Mucosa of stomach (tissue), 1 donor: ENCODE measurements at regions not wholly inside any gene's neighbourhood (a gene's known extent, or its start where the extent isn't known, plus 50 kb on each side); places are given as distances from the start of the nearest gene placed in this dataset.

Experiments used
- H3K27me3 ChIP-seq: one replicate; pipeline ENCODE4 v1.7.0; 2013; ENCODE audit warnings: mild to moderate bottlenecking, low read length; ENCODE audit not compliant: control insufficient read depth, insufficient read depth
- H3K36me3 ChIP-seq: one replicate; pipeline ENCODE4 v1.7.0; 2013; ENCODE audit warnings: low read length; ENCODE audit not compliant: control insufficient read depth, insufficient read depth
- H3K4me1 ChIP-seq: one replicate; pipeline ENCODE4 v1.7.0; 2013; ENCODE audit warnings: mild to moderate bottlenecking, low read length; ENCODE audit not compliant: control insufficient read depth, insufficient read depth
- H3K4me3 ChIP-seq: one replicate; pipeline ENCODE4 v1.7.0; 2013; ENCODE audit warnings: low read length
- H3K9ac ChIP-seq: one replicate; pipeline ENCODE4 v1.7.0; 2013; ENCODE audit warnings: mild to moderate bottlenecking, low read length, moderate library complexity
- H3K9me3 ChIP-seq: one replicate; pipeline ENCODE4 v1.7.0; 2013; ENCODE audit warnings: mild to moderate bottlenecking, low read length, moderate library complexity; ENCODE audit not compliant: control insufficient read depth
- donor health status: Pancreatic carcinoma.

DNA sequence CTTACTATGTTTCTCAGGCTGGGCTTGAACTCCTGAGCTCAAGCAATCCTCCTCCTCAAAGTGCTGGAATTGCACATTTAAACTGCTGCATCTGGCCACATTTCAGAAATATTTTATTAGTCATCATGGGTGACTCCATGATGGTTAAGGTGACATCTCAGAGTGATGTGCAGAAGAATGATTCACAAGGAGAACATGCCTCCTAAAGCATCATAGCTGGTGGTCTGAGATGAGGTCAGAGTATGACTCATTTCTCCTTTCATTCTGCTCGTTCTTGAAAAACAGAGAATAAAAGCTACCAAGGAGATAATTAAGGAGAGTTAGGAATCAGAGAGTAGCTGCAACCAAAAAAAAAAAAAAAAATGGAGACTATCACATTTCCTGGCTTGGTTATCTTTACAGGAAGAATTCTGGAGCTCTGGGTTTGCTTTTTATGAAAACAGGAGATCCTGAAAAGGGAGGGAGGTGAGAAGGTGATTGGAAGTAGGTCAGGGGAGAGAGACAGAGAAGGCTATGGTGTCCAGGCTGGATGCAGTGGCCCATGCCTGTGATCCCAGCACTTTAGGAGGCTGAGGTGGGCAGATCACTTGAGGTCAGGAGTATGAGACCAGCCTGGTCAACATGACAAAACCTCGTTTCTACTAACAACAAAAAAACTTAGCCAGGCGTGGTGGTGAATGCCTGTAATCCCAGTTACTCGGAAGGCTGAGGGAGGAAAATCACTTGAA is 1011.6 kb downstream of the NLGN4Y start:
- no peaks in the 10 kb centered on the region for H3K9me3 ChIP-seq
- no peaks in the 10 kb centered on the region for H3K4me1 ChIP-seq
- no peaks in the 10 kb centered on the region for H3K36me3 ChIP-seq

DNA sequence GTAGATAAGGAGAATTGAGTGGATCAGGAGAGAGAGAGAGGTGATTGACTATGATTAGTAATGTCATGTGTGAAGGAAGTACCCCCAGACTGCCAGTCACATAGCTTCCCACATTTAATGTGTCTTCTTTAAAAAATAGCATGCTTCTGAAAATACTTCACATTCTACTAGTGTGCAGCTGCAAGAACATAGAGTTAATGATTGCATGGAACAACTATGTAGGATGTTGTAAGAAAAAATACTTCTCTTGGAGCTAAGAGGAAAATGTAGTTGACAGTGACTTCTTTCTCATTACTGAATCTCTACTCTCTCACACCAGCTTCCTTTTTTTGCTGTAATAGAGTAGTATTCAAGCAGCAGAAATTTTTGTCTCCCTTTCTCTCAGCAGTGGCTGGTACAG is 1016.2 kb downstream of the NLGN4Y start:
- Histone ChIP-seq H3K4me1 (no peaks in the 10 kb centered on the region), H3K36me3 (no peaks in the 10 kb centered on the region), H3K9me3 (no peaks in the 10 kb centered on the region), H3K27me3 (no peaks in the 10 kb centered on the region), H3K4me3 (no peak overlapping the region), H3K9ac (no peak overlapping the region)

More for the DNA sequence above, 1011.6 kb downstream of the NLGN4Y start:
- no peak overlapping the region for H3K4me3 ChIP-seq
- no peaks in the 10 kb centered on the region for H3K27me3 ChIP-seq
- no peak overlapping the region for H3K9ac ChIP-seq

- no peaks in the 10 kb centered on the region for H3K36me3 ChIP-seq
- H3K4me1 ChIP-seq: no peaks in the 10 kb centered on the region
- H3K9ac ChIP-seq: no peak overlapping the region
- no peak overlapping the region for H3K4me3 ChIP-seq
- H3K27me3 ChIP-seq: no peaks in the 10 kb centered on the region
- no peaks in the 10 kb centered on the region for H3K9me3 ChIP-seq
Measured at GRCh38 chrY:15546177-15546754, 1021.9 kb downstream of the NLGN4Y start.

- Histone ChIP-seq H3K36me3 (no peaks in the 10 kb centered on the region), H3K9me3 (no peaks in the 10 kb centered on the region), H3K27me3 (no peaks in the 10 kb centered on the region), H3K4me1 (no peaks in the 10 kb centered on the region), H3K4me3 (no peak overlapping the region), H3K9ac (no peak overlapping the region)
Measured at GRCh38 chrY:15552074-15552473, 1027.7 kb downstream of the NLGN4Y start.

- no peaks in the 10 kb centered on the region for H3K9me3 ChIP-seq
- no peaks in the 10 kb centered on the region for H3K36me3 ChIP-seq
- no peak overlapping the region for H3K9ac ChIP-seq
- no peaks in the 10 kb centered on the region for H3K27me3 ChIP-seq
- no peak overlapping the region for H3K4me3 ChIP-seq
- no peaks in the 10 kb centered on the region for H3K4me1 ChIP-seq
Measured at GRCh38 chrY:15554991-15555390, 1030.7 kb downstream of the NLGN4Y start.

DNA sequence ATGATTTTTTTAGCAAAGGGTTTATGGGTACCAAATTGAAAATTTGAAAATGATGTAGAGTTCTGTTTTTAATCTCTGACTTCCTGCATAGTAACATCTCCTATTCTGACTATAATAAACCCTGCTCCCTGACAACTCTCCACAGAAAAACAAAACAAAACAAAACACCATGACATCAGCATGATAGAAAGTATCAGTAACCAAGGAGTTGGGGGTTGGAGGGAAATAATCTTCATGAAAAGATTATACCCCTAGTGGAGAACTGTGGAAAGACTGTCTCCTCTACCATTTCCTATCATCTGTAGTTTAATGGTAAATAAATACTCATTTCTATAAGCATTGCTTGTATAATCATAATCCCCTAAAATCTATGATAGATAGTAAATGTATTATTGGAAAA is 1034.8 kb downstream of the NLGN4Y start:
- Histone ChIP-seq H3K9ac (no peak overlapping the region), H3K27me3 (no peaks in the 10 kb centered on the region), H3K9me3 (no peaks in the 10 kb centered on the region), H3K4me3 (no peak overlapping the region), H3K36me3 (no peaks in the 10 kb centered on the region), H3K4me1 (no peaks in the 10 kb centered on the region)

DNA sequence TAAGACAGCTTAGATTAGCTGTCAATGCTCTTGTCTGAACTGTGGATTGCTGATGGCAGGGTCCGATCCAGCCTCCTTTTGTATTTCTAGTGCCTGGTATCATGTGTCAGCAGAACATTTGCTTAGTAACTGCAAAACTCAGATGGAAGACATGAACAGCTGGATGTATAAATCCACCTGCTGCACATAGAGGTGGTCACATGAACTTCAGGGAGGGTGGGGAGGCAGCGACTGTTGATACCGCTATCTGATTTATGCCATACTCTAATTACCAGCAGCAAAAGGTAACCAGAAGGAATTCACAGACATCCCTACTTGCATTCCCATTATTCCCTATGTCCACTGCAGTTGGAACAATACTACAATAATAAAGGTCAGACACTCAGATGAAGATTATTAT is 1036.5 kb downstream of the NLGN4Y start:
- H3K9me3 ChIP-seq: no peaks in the 10 kb centered on the region
- H3K27me3 ChIP-seq: no peaks in the 10 kb centered on the region
- no peak overlapping the region for H3K4me3 ChIP-seq
- H3K9ac ChIP-seq: no peak overlapping the region
- H3K4me1 ChIP-seq: no peaks in the 10 kb centered on the region
- H3K36me3 ChIP-seq: no peaks in the 10 kb centered on the region

DNA sequence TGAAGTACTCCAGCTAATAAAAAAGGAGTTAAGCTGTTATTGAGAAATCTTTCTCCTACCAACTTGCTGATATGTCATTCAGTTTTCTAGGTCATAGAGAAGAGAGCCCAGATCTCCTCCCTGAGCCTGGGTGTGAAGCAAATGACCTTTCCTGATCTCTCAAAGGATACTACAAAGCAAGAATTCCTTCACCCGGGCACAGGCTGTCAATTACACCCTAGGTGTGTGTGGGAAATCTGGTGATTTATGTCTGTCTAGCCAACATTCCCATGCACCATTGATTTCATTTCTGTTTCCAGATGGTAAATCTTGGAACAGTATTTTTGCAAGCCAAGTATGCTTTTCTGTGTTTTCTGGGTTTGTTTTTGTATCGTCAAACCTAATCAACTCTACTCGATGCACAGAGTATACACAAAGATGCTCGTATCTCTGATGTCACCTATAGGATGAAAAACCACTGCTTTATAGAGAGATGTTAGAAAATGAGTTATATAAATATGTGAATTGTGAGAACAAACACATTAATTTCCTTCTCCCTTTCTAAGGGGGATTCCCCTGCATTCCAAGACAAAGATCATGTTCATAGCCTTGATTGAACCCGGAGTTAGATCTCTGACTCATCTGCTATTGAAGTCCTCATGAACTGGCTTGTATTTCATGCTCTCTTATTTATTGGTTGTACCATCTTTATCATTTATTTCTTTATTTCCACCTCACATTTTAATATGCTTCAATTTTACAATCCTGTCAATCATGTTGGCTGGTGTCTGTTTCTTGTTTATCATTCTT is 1037.4 kb downstream of the NLGN4Y start:
- Histone ChIP-seq H3K9me3 (no peaks in the 10 kb centered on the region), H3K27me3 (no peaks in the 10 kb centered on the region)

GRCh38 chrY:15577886-15578285 is 1053.6 kb downstream of the NLGN4Y start:
- H3K9me3 ChIP-seq: no peaks in the 10 kb centered on the region
- H3K27me3 ChIP-seq: no peaks in the 10 kb centered on the region
- no peak overlapping the region for H3K4me3 ChIP-seq
- H3K9ac ChIP-seq: no peak overlapping the region
- H3K4me1 ChIP-seq: no peaks in the 10 kb centered on the region
- no peaks in the 10 kb centered on the region for H3K36me3 ChIP-seq

More for the DNA sequence above, 1037.4 kb downstream of the NLGN4Y start:
- Histone ChIP-seq H3K4me3 (no peak overlapping the region), H3K9ac (no peak overlapping the region), H3K36me3 (no peaks in the 10 kb centered on the region), H3K4me1 (no peaks in the 10 kb centered on the region)

DNA sequence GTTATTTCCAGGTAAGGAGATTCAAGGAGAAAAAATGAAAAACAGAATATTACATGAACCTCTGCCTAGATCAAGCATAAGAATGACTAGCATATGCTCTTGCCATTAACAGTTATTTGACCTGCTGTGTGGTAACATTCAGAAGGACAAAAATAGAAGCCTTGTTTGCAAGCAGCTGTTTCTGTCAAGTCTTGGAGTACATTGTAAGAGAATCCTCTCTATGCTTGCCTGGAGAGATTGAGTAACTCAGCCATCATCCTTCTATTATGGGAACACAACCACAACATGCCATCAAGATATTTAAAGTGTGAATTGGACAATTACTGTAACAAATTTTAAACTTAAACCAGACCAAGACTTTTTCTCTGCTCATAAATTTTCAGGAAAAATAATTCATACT is 1054.4 kb downstream of the NLGN4Y start:
- H3K36me3 ChIP-seq: no peaks in the 10 kb centered on the region
- no peaks in the 10 kb centered on the region for H3K27me3 ChIP-seq
- no peaks in the 10 kb centered on the region for H3K4me1 ChIP-seq
- H3K9ac ChIP-seq: no peak overlapping the region
- no peak overlapping the region for H3K4me3 ChIP-seq
- no peaks in the 10 kb centered on the region for H3K9me3 ChIP-seq

DNA sequence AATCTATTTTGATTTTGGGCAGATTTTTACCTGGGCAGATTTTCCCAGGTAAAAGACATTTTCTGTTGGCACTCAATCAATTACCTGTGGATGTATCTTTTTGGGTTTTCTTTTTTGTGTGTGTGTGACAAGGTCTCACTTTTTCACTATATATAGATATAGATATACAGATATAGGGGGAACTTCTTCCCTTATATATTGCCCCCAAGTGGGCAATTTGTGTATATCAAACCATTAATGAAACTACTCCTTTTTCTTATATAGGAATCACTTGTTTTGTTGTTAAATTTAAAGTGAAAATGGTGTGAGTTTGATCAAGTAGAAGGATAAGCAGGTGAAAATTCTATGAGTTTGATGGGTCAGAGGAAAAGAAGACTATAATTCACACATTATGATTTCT is 1054.9 kb downstream of the NLGN4Y start:
- H3K4me1 ChIP-seq: no peaks in the 10 kb centered on the region
- no peak overlapping the region for H3K4me3 ChIP-seq
- H3K36me3 ChIP-seq: no peaks in the 10 kb centered on the region
- H3K27me3 ChIP-seq: no peaks in the 10 kb centered on the region
- no peaks in the 10 kb centered on the region for H3K9me3 ChIP-seq
- H3K9ac ChIP-seq: no peak overlapping the region

DNA sequence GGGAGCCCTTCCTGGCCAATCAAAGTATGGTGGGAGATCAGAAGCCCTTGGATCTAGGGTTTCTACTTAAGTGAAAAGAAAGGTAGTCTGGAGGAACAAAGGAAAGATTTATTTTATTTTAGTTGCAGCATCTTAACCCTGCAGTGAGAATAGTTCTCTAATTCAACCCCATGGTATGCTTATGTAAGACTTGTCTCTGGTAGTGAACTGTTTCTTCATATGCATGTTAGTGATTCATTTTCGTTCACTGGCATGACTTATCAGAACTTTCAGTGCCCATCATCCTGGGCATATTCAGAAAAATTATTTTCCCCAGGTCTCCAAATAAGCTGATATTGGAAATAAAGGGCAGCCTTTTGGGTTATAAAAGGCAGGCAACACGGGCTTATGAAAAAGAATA is 1058.8 kb downstream of the NLGN4Y start:
- Histone ChIP-seq H3K9me3 (no peaks in the 10 kb centered on the region), H3K36me3 (no peaks in the 10 kb centered on the region), H3K4me1 (no peaks in the 10 kb centered on the region), H3K9ac (no peak overlapping the region), H3K4me3 (no peak overlapping the region), H3K27me3 (no peaks in the 10 kb centered on the region)
